ENCODE measurements at regions not wholly inside any gene's neighbourhood (a gene's known extent, or its start where the extent isn't known, plus 50 kb on each side); places are given as distances from the start of the nearest gene placed in this dataset.

DNA sequence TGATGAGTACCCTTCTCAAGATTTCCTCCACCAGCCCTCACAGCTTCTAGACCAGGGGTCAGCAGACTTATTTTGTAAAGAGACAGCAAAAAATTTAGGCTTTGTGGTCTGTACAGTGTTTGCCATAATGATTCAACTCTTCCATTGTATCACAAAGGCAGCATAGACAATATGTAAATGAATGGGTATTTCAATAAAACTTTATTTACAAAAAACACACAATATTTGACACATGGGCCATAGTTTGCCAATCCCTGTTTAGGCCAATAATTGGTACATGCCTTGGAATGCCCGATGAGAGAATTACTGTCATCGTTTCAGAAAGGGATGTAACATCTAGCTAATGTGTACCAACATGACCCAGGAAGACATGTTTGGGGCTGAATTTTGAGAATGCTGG is 178.9 kb upstream of the GALNT2 start:
- Histone ChIP-seq H3K14ac (ENCODE audit: low read length) (no peak overlapping the region), H3K27ac (replicated peaks; ENCODE audit: low read length) (no peak overlapping the region), H3K18ac (ENCODE audit: low read length) (no peak overlapping the region), H2BK15ac (ENCODE audit: low read length) (no peak overlapping the region), H3K9me3 (replicated peaks in 1 of 2; ENCODE audit: control insufficient read depth in 2 of 2, insufficient read depth in 1 of 2, low read depth in 1 of 2, low read length in 2 of 2) (no peaks in the 10 kb centered on the region), H3K9ac (ENCODE audit: low read depth, low read length, poor library complexity) (no peak overlapping the region), H4K91ac (ENCODE audit: low read depth, low read length, poor library complexity) (no peak overlapping the region), H2BK120ac (ENCODE audit: low read depth, low read length) (no peak overlapping the region), H3K36me3 (replicated peaks in 1 of 2; ENCODE audit: control insufficient read depth in 2 of 2, insufficient read depth in 2 of 2, low read length in 2 of 2) (no peaks in the 10 kb centered on the region), H2AFZ (ENCODE audit: low read length) (no peak overlapping the region), H2BK5ac (ENCODE audit: low read length) (no peak overlapping the region), H4K8ac (ENCODE audit: low read depth, low read length) (no peak overlapping the region), H3K23ac (ENCODE audit: low read depth, low read length, poor library complexity) (no peak overlapping the region), H2AK5ac (ENCODE audit: low read depth, low read length) (no peak overlapping the region), H3K4me2 (ENCODE audit: insufficient read depth, low read length, poor library complexity, severe bottlenecking) (no peak overlapping the region), H3K4me3 (ENCODE audit: low read length in 2 of 2) (no peak overlapping the region), H3K4me1 (ENCODE audit: control insufficient read depth in 2 of 2, insufficient read depth in 1 of 2, low read depth in 1 of 2, low read length in 2 of 2) (peaks cover 0 to under 1% of the 10 kb centered on the region in 2 donors), H3K79me1 (ENCODE audit: low read depth, low read length) (no peaks in the 10 kb centered on the region), H3K4ac (ENCODE audit: low read length) (no peak overlapping the region), H3K27me3 (ENCODE audit: control insufficient read depth in 3 of 3, insufficient read depth in 3 of 3, low read depth in 1 of 3, low read length in 3 of 3) (no peaks in the 10 kb centered on the region), H2BK12ac (ENCODE audit: low read length) (no peak overlapping the region)
- WGBS, 2 donors (ENCODE audit: extremely low coverage in 2 of 2, insufficient read length in 2 of 2, insufficient replicate concordance in 1 of 2), result no CpG with 5 or more reads among the region's 2 CpGs
- DNase-seq (ENCODE audit: low spot score), result no peak

- Histone ChIP-seq H3K4ac (ENCODE audit: low read length) (no peak overlapping the region), H2AFZ (ENCODE audit: low read length) (no peak overlapping the region), H3K27me3 (ENCODE audit: control insufficient read depth in 3 of 3, insufficient read depth in 3 of 3, low read depth in 1 of 3, low read length in 3 of 3) (no peaks in the 10 kb centered on the region), H3K23ac (ENCODE audit: low read depth, low read length, poor library complexity) (no peak overlapping the region), H4K91ac (ENCODE audit: low read depth, low read length, poor library complexity) (no peak overlapping the region), H2BK12ac (ENCODE audit: low read length) (no peak overlapping the region), H3K18ac (ENCODE audit: low read length) (no peak overlapping the region), H2BK15ac (ENCODE audit: low read length) (no peak overlapping the region), H3K79me1 (ENCODE audit: low read depth, low read length) (no peaks in the 10 kb centered on the region), H3K4me1 (ENCODE audit: control insufficient read depth in 2 of 2, insufficient read depth in 1 of 2, low read depth in 1 of 2, low read length in 2 of 2) (no peaks in the 10 kb centered on the region), H3K14ac (ENCODE audit: low read length) (no peak overlapping the region), H3K27ac (replicated peaks; ENCODE audit: low read length) (no peak overlapping the region), H3K9ac (ENCODE audit: low read depth, low read length, poor library complexity) (no peak overlapping the region), H2AK5ac (ENCODE audit: low read depth, low read length) (no peak overlapping the region), H3K36me3 (replicated peaks in 1 of 2; ENCODE audit: control insufficient read depth in 2 of 2, insufficient read depth in 2 of 2, low read length in 2 of 2) (no peaks in the 10 kb centered on the region), H3K4me3 (ENCODE audit: low read length in 2 of 2) (no peak overlapping the region), H3K4me2 (ENCODE audit: insufficient read depth, low read length, poor library complexity, severe bottlenecking) (no peak overlapping the region), H2BK5ac (ENCODE audit: low read length) (no peak overlapping the region), H4K8ac (ENCODE audit: low read depth, low read length) (no peak overlapping the region), H3K9me3 (replicated peaks in 1 of 2; ENCODE audit: control insufficient read depth in 2 of 2, insufficient read depth in 1 of 2, low read depth in 1 of 2, low read length in 2 of 2) (no peaks in the 10 kb centered on the region), H2BK120ac (ENCODE audit: low read depth, low read length) (no peak overlapping the region)
- no CpG with 5 or more reads among the region's 3 CpGs for WGBS, 2 donors (ENCODE audit: extremely low coverage in 2 of 2, insufficient read length in 2 of 2, insufficient replicate concordance in 1 of 2)
- DNase-seq (ENCODE audit: low spot score), result no peak
Observed at GRCh38 chr1:229888561-229889001, 178.5 kb upstream of the GALNT2 start.

GRCh38 chr1:229889031-229889517 is 178.0 kb upstream of the GALNT2 start:
- H2AFZ ChIP-seq (ENCODE audit: low read length), result no peak overlapping the region
- no peak overlapping the region for H2BK12ac ChIP-seq (ENCODE audit: low read length)
- no peak overlapping the region for H2BK5ac ChIP-seq (ENCODE audit: low read length)
- no peak overlapping the region for H2BK120ac ChIP-seq (ENCODE audit: low read depth, low read length)
- no peak overlapping the region for H3K18ac ChIP-seq (ENCODE audit: low read length)
- H3K23ac ChIP-seq (ENCODE audit: low read depth, low read length, poor library complexity), result no peak overlapping the region
- H3K27me3 ChIP-seq (ENCODE audit: control insufficient read depth in 3 of 3, insufficient read depth in 3 of 3, low read depth in 1 of 3, low read length in 3 of 3), result no peaks in the 10 kb centered on the region
- H3K9ac ChIP-seq (ENCODE audit: low read depth, low read length, poor library complexity), result no peak overlapping the region
- WGBS, 2 donors (ENCODE audit: extremely low coverage in 2 of 2, insufficient read length in 2 of 2, insufficient replicate concordance in 1 of 2), result no CpG with 5 or more reads among the region's 1 CpG
- no peaks in the 10 kb centered on the region for H3K79me1 ChIP-seq (ENCODE audit: low read depth, low read length)
- H3K27ac ChIP-seq (replicated peaks; ENCODE audit: low read length), result no peak overlapping the region
- H4K8ac ChIP-seq (ENCODE audit: low read depth, low read length), result no peak overlapping the region
- H3K36me3 ChIP-seq (replicated peaks in 1 of 2; ENCODE audit: control insufficient read depth in 2 of 2, insufficient read depth in 2 of 2, low read length in 2 of 2), result no peaks in the 10 kb centered on the region
- no peak overlapping the region for H2BK15ac ChIP-seq (ENCODE audit: low read length)
- H4K91ac ChIP-seq (ENCODE audit: low read depth, low read length, poor library complexity), result no peak overlapping the region
- H3K4me2 ChIP-seq (ENCODE audit: insufficient read depth, low read length, poor library complexity, severe bottlenecking), result no peak overlapping the region
- no peak overlapping the region for H2AK5ac ChIP-seq (ENCODE audit: low read depth, low read length)
- H3K4me1 ChIP-seq (ENCODE audit: control insufficient read depth in 2 of 2, insufficient read depth in 1 of 2, low read depth in 1 of 2, low read length in 2 of 2), result no peaks in the 10 kb centered on the region
- DNase-seq (ENCODE audit: low spot score), result no peak
- H3K9me3 ChIP-seq (replicated peaks in 1 of 2; ENCODE audit: control insufficient read depth in 2 of 2, insufficient read depth in 1 of 2, low read depth in 1 of 2, low read length in 2 of 2), result no peaks in the 10 kb centered on the region
- H3K14ac ChIP-seq (ENCODE audit: low read length), result no peak overlapping the region
- H3K4ac ChIP-seq (ENCODE audit: low read length), result no peak overlapping the region
- H3K4me3 ChIP-seq (ENCODE audit: low read length in 2 of 2), result no peak overlapping the region

- Histone ChIP-seq H2AFZ (ENCODE audit: low read length) (no peak overlapping the region), H3K36me3 (replicated peaks in 1 of 2; ENCODE audit: control insufficient read depth in 2 of 2, insufficient read depth in 2 of 2, low read length in 2 of 2) (no peaks in the 10 kb centered on the region), H3K23ac (ENCODE audit: low read depth, low read length, poor library complexity) (no peak overlapping the region), H3K4me1 (ENCODE audit: control insufficient read depth in 2 of 2, insufficient read depth in 1 of 2, low read depth in 1 of 2, low read length in 2 of 2) (no peaks in the 10 kb centered on the region), H4K8ac (ENCODE audit: low read depth, low read length) (no peak overlapping the region), H3K14ac (ENCODE audit: low read length) (no peak overlapping the region), H3K4ac (ENCODE audit: low read length) (no peak overlapping the region), H2BK5ac (ENCODE audit: low read length) (no peak overlapping the region), H3K27me3 (ENCODE audit: control insufficient read depth in 3 of 3, insufficient read depth in 3 of 3, low read depth in 1 of 3, low read length in 3 of 3) (no peaks in the 10 kb centered on the region), H3K27ac (replicated peaks; ENCODE audit: low read length) (no peak overlapping the region), H3K4me2 (ENCODE audit: insufficient read depth, low read length, poor library complexity, severe bottlenecking) (no peak overlapping the region), H3K18ac (ENCODE audit: low read length) (no peak overlapping the region), H3K9me3 (replicated peaks in 1 of 2; ENCODE audit: control insufficient read depth in 2 of 2, insufficient read depth in 1 of 2, low read depth in 1 of 2, low read length in 2 of 2) (no peaks in the 10 kb centered on the region), H3K4me3 (ENCODE audit: low read length in 2 of 2) (no peak overlapping the region), H4K91ac (ENCODE audit: low read depth, low read length, poor library complexity) (no peak overlapping the region), H2BK120ac (ENCODE audit: low read depth, low read length) (no peak overlapping the region), H3K9ac (ENCODE audit: low read depth, low read length, poor library complexity) (no peak overlapping the region), H2BK15ac (ENCODE audit: low read length) (no peak overlapping the region), H3K79me1 (ENCODE audit: low read depth, low read length) (no peaks in the 10 kb centered on the region), H2AK5ac (ENCODE audit: low read depth, low read length) (no peak overlapping the region), H2BK12ac (ENCODE audit: low read length) (no peak overlapping the region)
- DNase-seq (ENCODE audit: low spot score), result no peak
- no CpG with 5 or more reads among the region's 2 CpGs for WGBS, 2 donors (ENCODE audit: extremely low coverage in 2 of 2, insufficient read length in 2 of 2, insufficient replicate concordance in 1 of 2)
Observed at GRCh38 chr1:229891227-229891626, 175.8 kb upstream of the GALNT2 start.
